ENCODE measurements at regions not wholly inside any gene's neighbourhood (a gene's known extent, or its start where the extent isn't known, plus 50 kb on each side); places are given as distances from the start of the nearest gene placed in this dataset.
"Not testable (repeated sequence)": the region's sequence is repeated elsewhere in the genome, so short reads cannot be mapped to it uniquely, and the experiment has no call there.

GRCh38 chr5:34416501-34417008 is 239.6 kb upstream of the RAI14 start:
- no peak for DNase-seq (ENCODE audit: low read depth, low spot score)

GRCh38 chr5:34420191-34420590 is 235.9 kb upstream of the RAI14 start:
- DNase-seq (ENCODE audit: low read depth, low spot score); H3K27ac ChIP-seq: not testable (repeated sequence)

More at GRCh38 chr5:34416501-34417008, 239.6 kb upstream of the RAI14 start:
- no peak overlapping the region for H3K27ac ChIP-seq

GRCh38 chr5:34436761-34437501 is 219.2 kb upstream of the RAI14 start:
- H3K27ac ChIP-seq = no peak overlapping the region
- no peak for DNase-seq (ENCODE audit: low read depth, low spot score)

GRCh38 chr5:34439601-34440000 is 216.5 kb upstream of the RAI14 start:
- DNase-seq (ENCODE audit: low read depth, low spot score) = no peak
- no peak overlapping the region for H3K27ac ChIP-seq

GRCh38 chr5:34441767-34442166 is 214.4 kb upstream of the RAI14 start:
- DNase-seq (ENCODE audit: low read depth, low spot score); H3K27ac ChIP-seq: not testable (repeated sequence)

GRCh38 chr5:34447424-34447823 is 208.7 kb upstream of the RAI14 start:
- no peak overlapping the region for H3K27ac ChIP-seq
- DNase-seq (ENCODE audit: low read depth, low spot score) = no peak

GRCh38 chr5:34449639-34450038 is 206.5 kb upstream of the RAI14 start:
- DNase-seq (ENCODE audit: low read depth, low spot score) = no peak
- H3K27ac ChIP-seq = no peak overlapping the region

- H3K27ac ChIP-seq = no peak overlapping the region
- no peak for DNase-seq (ENCODE audit: low read depth, low spot score)
Observed at GRCh38 chr5:34450338-34450737, 205.8 kb upstream of the RAI14 start.

- H3K27ac ChIP-seq = no peak overlapping the region
- DNase-seq (ENCODE audit: low read depth, low spot score) = no peak
Observed at GRCh38 chr5:34452170-34452828, 203.8 kb upstream of the RAI14 start.

GRCh38 chr5:34455098-34455497 is 201.0 kb upstream of the RAI14 start:
- H3K27ac ChIP-seq = no peak overlapping the region
- no peak for DNase-seq (ENCODE audit: low read depth, low spot score)

GRCh38 chr5:34459908-34460307 is 196.2 kb upstream of the RAI14 start:
- DNase-seq (ENCODE audit: low read depth, low spot score) = no peak
- no peak overlapping the region for H3K27ac ChIP-seq

- no peak for DNase-seq (ENCODE audit: low read depth, low spot score)
- H3K27ac ChIP-seq = no peak overlapping the region
Observed at GRCh38 chr5:34460496-34460895, 195.6 kb upstream of the RAI14 start.

- H3K27ac ChIP-seq = no peak overlapping the region
- DNase-seq (ENCODE audit: low read depth, low spot score) = no peak
Observed at GRCh38 chr5:34464829-34465228, 191.3 kb upstream of the RAI14 start.

GRCh38 chr5:34465301-34465700 is 190.8 kb upstream of the RAI14 start:
- DNase-seq (ENCODE audit: low read depth, low spot score) = not testable (repeated sequence)

GRCh38 chr5:34466519-34467388 is 189.4 kb upstream of the RAI14 start:
- DNase-seq (ENCODE audit: low read depth, low spot score); H3K27ac ChIP-seq: not testable (repeated sequence)

More at GRCh38 chr5:34465301-34465700, 190.8 kb upstream of the RAI14 start:
- H3K27ac ChIP-seq = not testable (repeated sequence)

GRCh38 chr5:34467436-34467835 is 188.7 kb upstream of the RAI14 start:
- no peak for DNase-seq (ENCODE audit: low read depth, low spot score)
- H3K27ac ChIP-seq = no peak overlapping the region

GRCh38 chr5:34467984-34468383 is 188.1 kb upstream of the RAI14 start:
- not testable (repeated sequence) for H3K27ac ChIP-seq; DNase-seq (ENCODE audit: low read depth, low spot score)

- no peak overlapping the region for H3K27ac ChIP-seq
- no peak for DNase-seq (ENCODE audit: low read depth, low spot score)
Observed at GRCh38 chr5:34469971-34470370, 186.2 kb upstream of the RAI14 start.

GRCh38 chr5:34474573-34475021 is 181.5 kb upstream of the RAI14 start:
- no peak overlapping the region for H3K27ac ChIP-seq
- DNase-seq (ENCODE audit: low read depth, low spot score) = no peak

GRCh38 chr5:34475249-34475966 is 180.7 kb upstream of the RAI14 start:
- H3K27ac ChIP-seq = no peak overlapping the region
- no peak for DNase-seq (ENCODE audit: low read depth, low spot score)
